H1 (cell line): ENCODE measurements at regions not wholly inside any gene's neighbourhood (a gene's known extent, or its start where the extent isn't known, plus 50 kb on each side); places are given as distances from the start of the nearest gene placed in this dataset.

Source experiments
- CTCF ChIA-PET: fragments of 300-600 bp; sonication (Branson Sonifier 250); formaldehyde crosslinking; loops from one replicate; lab custom pipeline; 2021; ENCODE audit not compliant: partially characterized antibody; lab: Charles Lee
- POLR2A ChIA-PET: fragments of 300-600 bp; sonication (Branson Sonifier 250); formaldehyde crosslinking; loops from one replicate; lab custom pipeline; 2021; ENCODE audit warnings: inconsistent platforms; ENCODE audit not compliant: partially characterized antibody; lab: Charles Lee
- DNase-seq, 2 experiments: peaks; one replicate each; pipeline versions ENCODE4 v3.0.0 to v3.0.0-alpha.2; 2010 to 2022; ENCODE audit warnings: low spot score in 2 of 2, low read depth in 1 of 2, mixed read lengths in 1 of 2
- FAIRE-seq: peaks from 2 replicates; lab custom pipeline; 2011; peaks lifted over from hg19 to GRCh38; lab: Jason Lieb, UNC
- H2AFZ ChIP-seq: 2 replicates; pipeline ENCODE4 v1.8.1; 2012; ENCODE audit warnings: low read length, inconsistent platforms
- H2AK5ac ChIP-seq: 2 replicates; pipeline ENCODE4 v1.6.1; 2013; ENCODE audit warnings: low read depth, low read length
- H2BK120ac ChIP-seq: replicated peaks from 2 replicates; pipeline ENCODE3; 2013; ENCODE audit warnings: low read depth, low read length, inconsistent platforms
- H2BK12ac ChIP-seq: 2 replicates; pipeline ENCODE4 v1.6.1; 2013; ENCODE audit warnings: low read depth, low read length
- H2BK15ac ChIP-seq: 2 replicates; pipeline ENCODE4 v1.6.1; 2013; ENCODE audit warnings: low read length
- H2BK20ac ChIP-seq: 2 replicates; pipeline ENCODE4 v1.6.1; 2013; ENCODE audit warnings: low read length
- H2BK5ac ChIP-seq: 2 replicates; pipeline ENCODE4 v1.6.1; 2013; ENCODE audit warnings: low read depth, low read length
- H3K14ac ChIP-seq: 2 replicates; pipeline ENCODE4 v1.6.1; 2013; ENCODE audit warnings: inconsistent platforms; ENCODE audit not compliant: insufficient read length
- H3K18ac ChIP-seq: 2 replicates; pipeline ENCODE4 v1.6.1; 2013; ENCODE audit warnings: low read length; ENCODE audit errors: extremely low read depth
- H3K23ac ChIP-seq: 2 replicates; pipeline ENCODE4 v1.6.1; 2013; ENCODE audit warnings: inconsistent platforms; ENCODE audit not compliant: insufficient read length
- H3K23me2 ChIP-seq: 2 replicates; pipeline ENCODE4 v1.6.1; 2013; ENCODE audit warnings: low read depth, low read length
- H3K27ac ChIP-seq: 2 replicates; pipeline ENCODE4 v1.6.1; 2011; ENCODE audit warnings: low read depth, low read length, inconsistent platforms
- H3K27me3 ChIP-seq, 4 experiments: replicated peaks in 1 of 4; 1 replicate in 1 of 4; 2 replicates in 3 of 4; pipeline versions ENCODE4 v1.6.1 to v1.8.1; 2011 to 2013; ENCODE audit warnings: low read length in 3 of 4, mild to moderate bottlenecking in 3 of 4, inconsistent platforms in 2 of 4, mixed read lengths in 2 of 4, moderate library complexity in 1 of 4; ENCODE audit not compliant: control insufficient read depth in 3 of 4, insufficient read depth in 3 of 4; ENCODE audit errors: extremely low read depth in 1 of 4
- H3K36me3 ChIP-seq, 4 experiments: 2 replicates each; pipeline versions ENCODE4 v1.6.1 to v1.8.1; 2011 to 2013; ENCODE audit warnings: mild to moderate bottlenecking in 4 of 4, low read length in 3 of 4, moderate library complexity in 2 of 4, control low read depth in 1 of 4, inconsistent platforms in 1 of 4; ENCODE audit not compliant: insufficient read depth in 4 of 4, control insufficient read depth in 2 of 4
- H3K4ac ChIP-seq: replicated peaks from 2 replicates; pipeline ENCODE3; 2013; ENCODE audit warnings: low read length, low read depth, mixed read lengths, inconsistent platforms; ENCODE audit not compliant: insufficient read length
- H3K4me1 ChIP-seq, 4 experiments: replicated peaks in 1 of 4; 1 replicate in 1 of 4; 2 replicates in 3 of 4; pipeline versions ENCODE4 v1.6.1 to v1.8.1; 2011 to 2013; ENCODE audit warnings: low read length in 3 of 4, inconsistent platforms in 2 of 4, mixed read lengths in 1 of 4; ENCODE audit not compliant: insufficient read depth in 4 of 4, control insufficient read depth in 3 of 4
- H3K4me2 ChIP-seq, 2 experiments: 2 replicates each; pipeline versions ENCODE4 v1.6.1 to v1.8.1; 2011 to 2013; ENCODE audit warnings: low read depth in 2 of 2, low read length in 2 of 2, control low read depth in 1 of 2, inconsistent platforms in 1 of 2, mild to moderate bottlenecking in 1 of 2; ENCODE audit not compliant: insufficient read depth in 1 of 2
- H3K4me3 ChIP-seq, 4 experiments: fragments of 200-600, 300-600 bp in 1 of 4; sonication (generic), shearing (Covaris generic), sonication (Bioruptor Twin) in 1 of 4; 2 replicates each; pipeline versions ENCODE4 v1.5.1 to v1.8.1; 2011 to 2016; ENCODE audit warnings: low read length in 4 of 4, low read depth in 3 of 4, control low read depth in 2 of 4, inconsistent platforms in 2 of 4, mild to moderate bottlenecking in 2 of 4, mixed read lengths in 1 of 4, moderate library complexity in 1 of 4; ENCODE audit not compliant: insufficient read depth in 2 of 4; ENCODE audit errors: extremely low read depth in 1 of 4
- H3K56ac ChIP-seq: replicated peaks from 2 replicates; pipeline ENCODE3; 2013; ENCODE audit warnings: low read depth, mild to moderate bottlenecking, mixed read lengths, low read length, inconsistent platforms; ENCODE audit not compliant: insufficient read length
- H3K79me1 ChIP-seq: 2 replicates; pipeline ENCODE4 v1.6.1; 2013; ENCODE audit warnings: low read depth, low read length, control low read depth
- H3K79me2 ChIP-seq, 2 experiments: 2 replicates each; pipeline versions ENCODE4 v1.6.1 to v1.8.1; 2012 to 2013; ENCODE audit warnings: low read length in 2 of 2, mild to moderate bottlenecking in 2 of 2, inconsistent platforms in 1 of 2; ENCODE audit not compliant: insufficient read depth in 2 of 2, control insufficient read depth in 1 of 2
- H3K9ac ChIP-seq, 4 experiments: replicated peaks in 1 of 4; 1 replicate in 1 of 4; 2 replicates in 3 of 4; pipeline versions ENCODE4 v1.6.1 to v1.8.1; 2011 to 2013; ENCODE audit warnings: low read depth in 3 of 4, low read length in 3 of 4, control low read depth in 2 of 4, mild to moderate bottlenecking in 2 of 4, moderate library complexity in 2 of 4, inconsistent platforms in 1 of 4; ENCODE audit errors: extremely low read depth in 1 of 4
- H3K9me3 ChIP-seq, 2 experiments: 2 replicates each; pipeline versions ENCODE4 v1.6.1 to v1.8.1; 2012 to 2013; ENCODE audit warnings: mild to moderate bottlenecking in 2 of 2, moderate library complexity in 2 of 2, control low read depth in 1 of 2, inconsistent platforms in 1 of 2, low read depth in 1 of 2, low read length in 1 of 2, mixed read lengths in 1 of 2; ENCODE audit not compliant: insufficient read depth in 2 of 2
- H4K20me1 ChIP-seq, 2 experiments: replicated peaks in 1 of 2; 2 replicates each; pipeline versions ENCODE3 to v1.8.1; 2011 to 2013; ENCODE audit warnings: inconsistent platforms in 2 of 2, low read length in 2 of 2, mild to moderate bottlenecking in 1 of 2; ENCODE audit not compliant: insufficient read depth in 2 of 2, control insufficient read depth in 1 of 2
- H4K5ac ChIP-seq: 2 replicates; pipeline ENCODE4 v1.6.1; 2013; ENCODE audit warnings: low read length, low read depth, mixed read lengths, inconsistent platforms; ENCODE audit not compliant: insufficient read length
- H4K8ac ChIP-seq: 2 replicates; pipeline ENCODE4 v1.8.0; 2013; ENCODE audit warnings: mild to moderate bottlenecking, moderate library complexity, low read length, inconsistent platforms; ENCODE audit not compliant: insufficient read depth; ENCODE audit errors: extremely low read depth
- H4K91ac ChIP-seq: replicated peaks from 2 replicates; pipeline ENCODE3; 2013; ENCODE audit warnings: low read length, mixed read lengths, inconsistent platforms; ENCODE audit not compliant: insufficient read length
- CHD2 ChIP-seq: IDR thresholded peaks from 2 replicates; pipeline ENCODE4 v1.6.1; 2012; ENCODE audit warnings: low read length, improper control_type of control experiment
- GABPA ChIP-seq: IDR thresholded peaks from 2 replicates; pipeline ENCODE4 v1.6.1; 2011; ENCODE audit warnings: mild to moderate bottlenecking, low read length, moderate library complexity, borderline replicate concordance; ENCODE audit not compliant: insufficient read depth
- HDAC2 ChIP-seq, 2 experiments: fragments of 300-600 bp in 1 of 2; sonication (generic) in 1 of 2; IDR thresholded peaks; 2 replicates each; pipeline ENCODE4 v1.6.1; 2011 to 2012; ENCODE audit warnings: low read depth in 2 of 2, low read length in 2 of 2, mild to moderate bottlenecking in 2 of 2, moderate library complexity in 2 of 2, borderline replicate concordance in 1 of 2, inconsistent platforms in 1 of 2
- POLR2A ChIP-seq, 2 experiments: IDR thresholded peaks; 1 replicate in 1 of 2; 2 replicates in 1 of 2; pipeline ENCODE4 v1.6.1; 2011; ENCODE audit warnings: low read depth in 2 of 2, low read length in 2 of 2, mild to moderate bottlenecking in 2 of 2; ENCODE audit errors: control extremely low read depth in 1 of 2
- SP2 ChIP-seq: IDR thresholded peaks from 2 replicates; pipeline ENCODE4 v1.6.1; 2012; ENCODE audit warnings: mild to moderate bottlenecking, low read length, inconsistent platforms
- SP4 ChIP-seq: IDR thresholded peaks from 2 replicates; pipeline ENCODE4 v1.6.1; 2012; ENCODE audit warnings: low read length, inconsistent platforms
- SUZ12 ChIP-seq: fragments of 200-600 bp; sonication (generic); IDR thresholded peaks from 2 replicates; pipeline ENCODE4 v1.6.1; 2012; ENCODE audit warnings: mild to moderate bottlenecking, inconsistent platforms, low read length, moderate library complexity, mixed read lengths
- TCF12 ChIP-seq: IDR thresholded peaks from 2 replicates; pipeline ENCODE4 v1.6.1; 2011; ENCODE audit warnings: low read depth, mild to moderate bottlenecking, low read length
- ZNF274 ChIP-seq: IDR thresholded peaks from 2 replicates; pipeline ENCODE4 v1.7.0; 2012; ENCODE audit warnings: low read length, borderline replicate concordance; ENCODE audit errors: extremely low read depth
- WGBS, 2 experiments: shearing (Covaris generic) in 1 of 2; methylation state at CpG; one replicate each; pipeline versions ENCODE4 v1.1.6 to v1.1.7; 2013 to 2015; ENCODE audit warnings: low lambda C conversion rate in 2 of 2, mixed read lengths in 2 of 2, inconsistent platforms in 1 of 2, low coverage in 1 of 2, missing lambda C conversion rate in 1 of 2; ENCODE audit not compliant: insufficient replicate concordance in 2 of 2, insufficient coverage in 1 of 2, insufficient read length in 1 of 2; ENCODE audit errors: extremely low coverage in 1 of 2, missing lambda C conversion rate in 1 of 2; 5-methylcytosine and 5-hydroxymethylcytosine counted together

- ChIA-PET CTCF (no interaction called here), POLR2A (no interaction called here)
- Histone ChIP-seq H2BK15ac (no peak overlapping the region), H3K4me2 (no peak overlapping the region), H3K79me1 (no peaks in the 10 kb centered on the region), H2BK5ac (no peak overlapping the region), H2BK20ac (no peak overlapping the region), H3K14ac (no peak overlapping the region), H3K36me3 (no peaks in the 10 kb centered on the region), H3K23me2 (no peaks in the 10 kb centered on the region), H3K27me3 (no peaks in the 10 kb centered on the region), H3K27ac (no peak overlapping the region), H3K18ac (no peak overlapping the region), H4K20me1 (no peaks in the 10 kb centered on the region), H4K91ac (no peak overlapping the region), H4K5ac (no peak overlapping the region), H3K9me3 (peaks cover 10 to 23% of the 10 kb centered on the region in 2 experiments), H3K56ac (no peak overlapping the region), H2AK5ac (no peak overlapping the region), H4K8ac (no peak overlapping the region), H2AFZ (no peak overlapping the region), H3K4me1 (no peaks in the 10 kb centered on the region), H3K79me2 (no peaks in the 10 kb centered on the region), H2BK120ac (no peak overlapping the region), H3K4ac (no peak overlapping the region), H3K4me3 (no peak overlapping the region), H3K23ac (no peak overlapping the region), H2BK12ac (no peak overlapping the region), H3K9ac (no peak overlapping the region)
- DNase-seq (no peak), FAIRE-seq (no peak)
- WGBS, 2 experiments: 96% methylated on average over 8 of the region's 8 CpGs; no CpG with 5 or more reads in 1 of the 2 experiments
- TF ChIP-seq HDAC2 (IDR thresholded peaks at IDR 0.05; ENCODE audit: borderline replicate concordance in 1 of 2, low read depth in 2 of 2, low read length in 2 of 2): no peak
- no peak for TF ChIP-seq CHD2
- TF ChIP-seq POLR2A (IDR thresholded peaks at IDR 0.05; ENCODE audit: control extremely low read depth in 1 of 2, low read depth in 2 of 2, low read length in 2 of 2): no peak
- no peak for TF ChIP-seq TCF12
- no peak for TF ChIP-seq SP2
- no peak for TF ChIP-seq ZNF274
- TF ChIP-seq SP4: no peak
- no peak for TF ChIP-seq GABPA
- no peak for TF ChIP-seq SUZ12
Measured at GRCh38 chr4:132958457-132959263, 190.4 kb upstream of the PCDH10 start.
